ENCODE measurements at regions not wholly inside any gene's neighbourhood (a gene's known extent, or its start where the extent isn't known, plus 50 kb on each side); places are given as distances from the start of the nearest gene placed in this dataset.

DNA sequence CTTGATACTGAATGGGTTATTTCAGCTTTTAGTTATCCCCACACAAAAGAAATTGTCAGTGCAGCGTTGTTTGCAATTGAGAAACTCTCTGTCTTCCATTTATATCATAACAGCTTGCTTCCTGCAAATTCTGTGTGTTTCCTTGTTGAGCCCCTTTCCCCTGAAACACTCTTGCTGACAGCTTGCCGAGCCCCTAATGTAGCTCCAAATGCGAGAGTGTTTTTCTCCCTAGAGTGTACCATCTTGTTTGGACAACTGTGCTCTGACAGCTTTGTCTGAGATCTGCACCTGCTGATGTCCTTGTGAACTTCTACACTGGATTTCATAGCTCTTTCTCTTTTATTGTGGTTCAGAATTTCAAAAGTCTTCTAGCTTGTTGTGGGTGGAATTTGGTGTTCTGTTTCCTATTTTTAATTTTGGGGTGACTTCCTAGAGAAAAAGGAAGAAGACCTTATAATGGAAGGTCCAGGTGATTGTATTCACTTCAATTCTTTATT lies 343.5 kb downstream of the PDCD6IP start:
- no TSS peak for BruUV-seq (replicated peaks)
- H3K4me3 ChIP-seq (replicated peaks in 1 of 3; ENCODE audit: insufficient read depth in 1 of 3, low read depth in 1 of 3, low read length in 3 of 3) = no peak overlapping the region
- H4K20me1 ChIP-seq (replicated peaks; ENCODE audit: control insufficient read depth, extremely low read depth, insufficient read depth, low read length) = no peaks in the 10 kb centered on the region
- no peaks in the 10 kb centered on the region for H3K79me2 ChIP-seq (ENCODE audit: control insufficient read depth, insufficient read depth, low read length)
- no peak overlapping the region for H3K4me2 ChIP-seq (ENCODE audit: insufficient read depth, low read length)
- dilution Hi-C loops (cut with MboI; ENCODE audit: extremely low pct_ligation_motif_present, low sequenced_read_pairs) (no loop called here), intact Hi-C loops (cut with micrococcal nuclease) (no loop called here)
- no peak for TF ChIP-seq FOS (IDR thresholded peaks at IDR 0.05; ENCODE audit: borderline replicate concordance, insufficient read depth, low read length)
- TF ChIP-seq POLR2AphosphoS5 (IDR thresholded peaks at IDR 0.05; ENCODE audit: insufficient read depth, low read depth, low read length) = no peak
- TF ChIP-seq EZH2 (IDR thresholded peaks at IDR 0.05; ENCODE audit: borderline replicate concordance, low read depth, low read length, severe bottlenecking) = no peak
- TF ChIP-seq, protein P1, sequence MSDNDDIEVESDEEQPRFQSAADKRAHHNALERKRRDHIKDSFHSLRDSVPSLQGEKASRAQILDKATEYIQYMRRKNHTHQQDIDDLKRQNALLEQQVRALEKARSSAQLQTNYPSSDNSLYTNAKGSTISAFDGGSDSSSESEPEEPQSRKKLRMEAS (IDR thresholded peaks at IDR 0.05; ENCODE audit: insufficient read depth, insufficient read length) = no peak
- TF ChIP-seq, protein P2, sequence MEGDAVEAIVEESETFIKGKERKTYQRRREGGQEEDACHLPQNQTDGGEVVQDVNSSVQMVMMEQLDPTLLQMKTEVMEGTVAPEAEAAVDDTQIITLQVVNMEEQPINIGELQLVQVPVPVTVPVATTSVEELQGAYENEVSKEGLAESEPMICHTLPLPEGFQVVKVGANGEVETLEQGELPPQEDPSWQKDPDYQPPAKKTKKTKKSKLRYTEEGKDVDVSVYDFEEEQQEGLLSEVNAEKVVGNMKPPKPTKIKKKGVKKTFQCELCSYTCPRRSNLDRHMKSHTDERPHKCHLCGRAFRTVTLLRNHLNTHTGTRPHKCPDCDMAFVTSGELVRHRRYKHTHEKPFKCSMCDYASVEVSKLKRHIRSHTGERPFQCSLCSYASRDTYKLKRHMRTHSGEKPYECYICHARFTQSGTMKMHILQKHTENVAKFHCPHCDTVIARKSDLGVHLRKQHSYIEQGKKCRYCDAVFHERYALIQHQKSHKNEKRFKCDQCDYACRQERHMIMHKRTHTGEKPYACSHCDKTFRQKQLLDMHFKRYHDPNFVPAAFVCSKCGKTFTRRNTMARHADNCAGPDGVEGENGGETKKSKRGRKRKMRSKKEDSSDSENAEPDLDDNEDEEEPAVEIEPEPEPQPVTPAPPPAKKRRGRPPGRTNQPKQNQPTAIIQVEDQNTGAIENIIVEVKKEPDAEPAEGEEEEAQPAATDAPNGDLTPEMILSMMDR (IDR thresholded peaks at IDR 0.05; ENCODE audit: extremely low read depth in 1 of 2, insufficient read depth in 1 of 2, low read depth in 1 of 2, low read length in 2 of 2) = no peak
- TF ChIP-seq GATA2 (IDR thresholded peaks at IDR 0.05; ENCODE audit: insufficient read depth, insufficient read length, low read depth, low read length) = no peak
- no peak for DNase-seq (ENCODE audit: low read depth, low spot score)
- POLR2A ChIA-PET = no interaction called here
- no peak overlapping the region for H3K9ac ChIP-seq (replicated peaks; ENCODE audit: extremely low read depth, insufficient read depth, low read length)
- H3K36me3 ChIP-seq (ENCODE audit: control insufficient read depth in 2 of 2, extremely low read depth in 1 of 2, insufficient read depth in 2 of 2, low read length in 2 of 2) = no peaks in the 10 kb centered on the region
- H3K9me1 ChIP-seq (replicated peaks; ENCODE audit: control insufficient read depth, extremely low read depth, insufficient read depth, low read length) = no peaks in the 10 kb centered on the region
- no peaks in the 10 kb centered on the region for H3K27me3 ChIP-seq (ENCODE audit: control insufficient read depth in 2 of 2, insufficient read depth in 2 of 2, low read length in 2 of 2)
- FAIRE-seq = no peak
- H3K4me1 ChIP-seq (ENCODE audit: control insufficient read depth, extremely low read depth, insufficient read depth, low read length) = no peaks in the 10 kb centered on the region
- H3K27ac ChIP-seq (ENCODE audit: insufficient read depth, low read depth, low read length) = no peak overlapping the region
- CTCF ChIA-PET = interaction anchor here (0.9 kb wide), 1 partner anchor 35 kb away, joined by 3 read pairs; no protein-coding TSS in a partner anchor
- H2AFZ ChIP-seq (ENCODE audit: low read depth, low read length) = no peak overlapping the region
- H3K9me3 ChIP-seq (replicated peaks; ENCODE audit: control insufficient read depth, insufficient read depth, low read length) = no peaks in the 10 kb centered on the region

All from endothelial cell of umbilical vein (primary cell).